Hepatic stellate cell (primary cell): ENCODE measurements at regions not wholly inside any gene's neighbourhood (a gene's known extent, or its start where the extent isn't known, plus 50 kb on each side); places are given as distances from the start of the nearest gene placed in this dataset.

Experiments used
- DNase-seq: peaks from one replicate; pipeline ENCODE4 v3.0.0; 2011; ENCODE audit warnings: low spot score

- no peak for DNase-seq
These were observed 319.0 kb downstream of the TMEM114 start for GRCh38 chr16:8271344-8271743.

GRCh38 chr16:8262299-8262698 is 328.0 kb downstream of the TMEM114 start:
- DNase-seq, result no peak

- no peak for DNase-seq
These were observed 330.2 kb downstream of the TMEM114 start for GRCh38 chr16:8260140-8260539.

GRCh38 chr16:8258523-8258922 is 331.8 kb downstream of the TMEM114 start:
- no peak for DNase-seq

- no peak for DNase-seq
These were observed 332.8 kb downstream of the TMEM114 start for GRCh38 chr16:8257561-8257960.

- DNase-seq, result no peak
These were observed 335.9 kb downstream of the TMEM114 start for GRCh38 chr16:8254405-8254804.

GRCh38 chr16:8253718-8254117 is 336.6 kb downstream of the TMEM114 start:
- DNase-seq, result no peak

GRCh38 chr16:8251727-8252126 is 338.6 kb downstream of the TMEM114 start:
- no peak for DNase-seq

- no peak for DNase-seq
These were observed 339.0 kb downstream of the TMEM114 start for GRCh38 chr16:8251298-8251697.

GRCh38 chr16:8247993-8248392 is 342.3 kb downstream of the TMEM114 start:
- no peak for DNase-seq

- DNase-seq, result no peak
These were observed 346.3 kb downstream of the TMEM114 start for GRCh38 chr16:8243981-8244380.

GRCh38 chr16:8241408-8241807 is 348.9 kb downstream of the TMEM114 start:
- no peak for DNase-seq

GRCh38 chr16:8239443-8239842 is 350.9 kb downstream of the TMEM114 start:
- DNase-seq, result no peak

GRCh38 chr16:8237452-8237851 is 352.9 kb downstream of the TMEM114 start:
- no peak for DNase-seq

GRCh38 chr16:8236816-8237215 is 353.5 kb downstream of the TMEM114 start:
- DNase-seq, result no peak

- DNase-seq, result no peak
These were observed 359.8 kb downstream of the TMEM114 start for GRCh38 chr16:8230497-8230896.

GRCh38 chr16:8229011-8229520 is 361.2 kb downstream of the TMEM114 start:
- no peak for DNase-seq

GRCh38 chr16:8217201-8217600 is 373.1 kb downstream of the TMEM114 start:
- DNase-seq, result no peak

- DNase-seq, result no peak
These were observed 385.5 kb downstream of the TMEM114 start for GRCh38 chr16:8204769-8205168.

- no peak for DNase-seq
These were observed 386.2 kb downstream of the TMEM114 start for GRCh38 chr16:8204096-8204495.

- DNase-seq, result no peak
These were observed 387.2 kb downstream of the TMEM114 start for GRCh38 chr16:8203101-8203500.

- DNase-seq, result no peak
These were observed 389.5 kb downstream of the TMEM114 start for GRCh38 chr16:8200839-8201238.

- DNase-seq, result no peak
These were observed 390.9 kb downstream of the TMEM114 start for GRCh38 chr16:8199390-8199789.

GRCh38 chr16:8194794-8195193 is 395.5 kb downstream of the TMEM114 start:
- DNase-seq, result no peak

- DNase-seq, result no peak
These were observed 401.5 kb downstream of the TMEM114 start for GRCh38 chr16:8188841-8189240.
